ENCODE measurements at regions not wholly inside any gene's neighbourhood (a gene's known extent, or its start where the extent isn't known, plus 50 kb on each side); places are given as distances from the start of the nearest gene placed in this dataset.

GRCh38 chr5:29185558-29185957 is 2007.9 kb upstream of the CDH6 start:
- Histone ChIP-seq H3K27me3 (replicated peaks; ENCODE audit: insufficient read depth) (no peaks in the 10 kb centered on the region), H3K4me1 (ENCODE audit: control insufficient read depth in 1 of 2, low read depth in 2 of 2) (no peaks in the 10 kb centered on the region), H3K4me3 (no peak overlapping the region), H3K9me3 (no peaks in the 10 kb centered on the region), H3K27ac (no peak overlapping the region), H3K36me3 (no peaks in the 10 kb centered on the region)
- DNase-seq (ENCODE audit: low spot score) (no peak), ATAC-seq (ENCODE audit: insufficient number of reproducible peaks, low FRiP score, low read depth) (no peak)
- TF ChIP-seq CTCF (IDR thresholded peaks at IDR 0.05) = no peak

- Histone ChIP-seq H3K4me3 (no peak overlapping the region), H3K4me1 (ENCODE audit: control insufficient read depth in 1 of 2, low read depth in 2 of 2) (no peaks in the 10 kb centered on the region), H3K27me3 (replicated peaks; ENCODE audit: insufficient read depth) (no peaks in the 10 kb centered on the region), H3K36me3 (no peaks in the 10 kb centered on the region), H3K9me3 (no peaks in the 10 kb centered on the region), H3K27ac (no peak overlapping the region)
- no peak for DNase-seq (ENCODE audit: low spot score)
- ATAC-seq (ENCODE audit: insufficient number of reproducible peaks, low FRiP score, low read depth) = no peak
- no peak for TF ChIP-seq CTCF (IDR thresholded peaks at IDR 0.05)
Measured at GRCh38 chr5:29175774-29176173, 2017.7 kb upstream of the CDH6 start.

GRCh38 chr5:29170599-29170998 is 2022.9 kb upstream of the CDH6 start:
- no peak for DNase-seq (ENCODE audit: low spot score)
- Histone ChIP-seq H3K27me3 (replicated peaks; ENCODE audit: insufficient read depth) (no peaks in the 10 kb centered on the region), H3K4me1 (ENCODE audit: control insufficient read depth in 1 of 2, low read depth in 2 of 2) (no peaks in the 10 kb centered on the region), H3K4me3 (no peak overlapping the region), H3K27ac (no peak overlapping the region), H3K36me3 (no peaks in the 10 kb centered on the region), H3K9me3 (no peaks in the 10 kb centered on the region)
- TF ChIP-seq CTCF (IDR thresholded peaks at IDR 0.05) = no peak
- no peak for ATAC-seq (ENCODE audit: insufficient number of reproducible peaks, low FRiP score, low read depth)

GRCh38 chr5:29169886-29170285 is 2023.6 kb upstream of the CDH6 start:
- no peak for ATAC-seq (ENCODE audit: insufficient number of reproducible peaks, low FRiP score, low read depth)
- Histone ChIP-seq H3K27me3 (replicated peaks; ENCODE audit: insufficient read depth) (no peaks in the 10 kb centered on the region), H3K36me3 (no peaks in the 10 kb centered on the region), H3K9me3 (no peaks in the 10 kb centered on the region), H3K4me1 (ENCODE audit: control insufficient read depth in 1 of 2, low read depth in 2 of 2) (no peaks in the 10 kb centered on the region), H3K27ac (no peak overlapping the region), H3K4me3 (no peak overlapping the region)
- TF ChIP-seq CTCF (IDR thresholded peaks at IDR 0.05) = no peak
- DNase-seq (ENCODE audit: low spot score) = no peak

GRCh38 chr5:29162297-29162696 is 2031.2 kb upstream of the CDH6 start:
- Histone ChIP-seq H3K4me3 (no peak overlapping the region), H3K36me3 (no peaks in the 10 kb centered on the region), H3K4me1 (ENCODE audit: control insufficient read depth in 1 of 2, low read depth in 2 of 2) (no peaks in the 10 kb centered on the region), H3K9me3 (no peaks in the 10 kb centered on the region), H3K27ac (no peak overlapping the region), H3K27me3 (replicated peaks; ENCODE audit: insufficient read depth) (no peaks in the 10 kb centered on the region)
- TF ChIP-seq CTCF (IDR thresholded peaks at IDR 0.05) = no peak
- ATAC-seq (ENCODE audit: insufficient number of reproducible peaks, low FRiP score, low read depth) (no peak), DNase-seq (ENCODE audit: low spot score) (no peak)
